Mesenchymal stem cell (in vitro differentiated cells and primary cell): ENCODE measurements at regions not wholly inside any gene's neighbourhood (a gene's known extent, or its start where the extent isn't known, plus 50 kb on each side); places are given as distances from the start of the nearest gene placed in this dataset.

Experiments
- DNase-seq: peaks from one replicate; pipeline ENCODE4 v3.0.0-alpha.2; 2013
- H2AFZ ChIP-seq: one replicate; pipeline ENCODE4 v1.6.1; 2013; ENCODE audit warnings: low read depth, mild to moderate bottlenecking, control low read depth, inconsistent platforms, low read length, moderate library complexity
- H2AK5ac ChIP-seq: 2 replicates; pipeline ENCODE4 v1.6.1; 2013; ENCODE audit warnings: low read length, moderate library complexity, mild to moderate bottlenecking, inconsistent platforms; ENCODE audit not compliant: severe bottlenecking
- H2BK120ac ChIP-seq: one replicate; pipeline ENCODE4 v1.6.1; 2013; ENCODE audit warnings: low read depth, mild to moderate bottlenecking, inconsistent platforms, low read length, moderate library complexity
- H2BK12ac ChIP-seq, 2 experiments: one replicate each; pipeline ENCODE4 v1.6.1; 2013; ENCODE audit warnings: inconsistent platforms in 2 of 2, low read length in 2 of 2, mild to moderate bottlenecking in 2 of 2, moderate library complexity in 2 of 2, control low read depth in 1 of 2
- H2BK15ac ChIP-seq: one replicate; pipeline ENCODE4 v1.6.1; 2013; ENCODE audit warnings: mild to moderate bottlenecking, low read depth, inconsistent platforms; ENCODE audit not compliant: poor library complexity, severe bottlenecking
- H2BK5ac ChIP-seq: 2 replicates; pipeline ENCODE4 v1.6.1; 2013; ENCODE audit warnings: low read depth, mild to moderate bottlenecking, low read length, control low read depth, inconsistent platforms; ENCODE audit not compliant: poor library complexity, severe bottlenecking
- H3K14ac ChIP-seq, 2 experiments: one replicate each; pipeline ENCODE4 v1.6.1; 2013; ENCODE audit warnings: inconsistent platforms in 2 of 2, low read length in 2 of 2, control low read depth in 1 of 2, mild to moderate bottlenecking in 1 of 2, moderate library complexity in 1 of 2
- H3K18ac ChIP-seq, 2 experiments: one replicate each; pipeline ENCODE4 v1.6.1; 2013; ENCODE audit warnings: inconsistent platforms in 2 of 2, low read length in 2 of 2, control low read depth in 1 of 2, low read depth in 1 of 2, mild to moderate bottlenecking in 1 of 2
- H3K23ac ChIP-seq, 2 experiments: one replicate each; pipeline ENCODE4 v1.6.1; 2013; ENCODE audit warnings: inconsistent platforms in 2 of 2, low read length in 2 of 2, mild to moderate bottlenecking in 2 of 2, moderate library complexity in 2 of 2, control low read depth in 1 of 2
- H3K27ac ChIP-seq: 2 replicates; pipeline ENCODE4 v1.5.1; 2013; ENCODE audit warnings: mild to moderate bottlenecking, moderate library complexity, low read length, control low read depth, inconsistent platforms; ENCODE audit not compliant: poor library complexity, severe bottlenecking
- H3K27me3 ChIP-seq, 2 experiments: 2 replicates each; pipeline versions ENCODE4 v1.6.1 to v1.7.0; 2013; ENCODE audit warnings: low read length in 2 of 2, mild to moderate bottlenecking in 2 of 2, moderate library complexity in 2 of 2, control low read depth in 1 of 2, inconsistent platforms in 1 of 2; ENCODE audit not compliant: control insufficient read depth in 1 of 2, insufficient read depth in 1 of 2
- H3K36me3 ChIP-seq, 2 experiments: 2 replicates each; pipeline versions ENCODE4 v1.6.1 to v1.7.0; 2013; ENCODE audit warnings: low read length in 2 of 2, control low read depth in 1 of 2, inconsistent platforms in 1 of 2, low read depth in 1 of 2, mild to moderate bottlenecking in 1 of 2; ENCODE audit not compliant: insufficient read depth in 2 of 2, control insufficient read depth in 1 of 2
- H3K4ac ChIP-seq, 2 experiments: one replicate each; pipeline ENCODE4 v1.6.1; 2013; ENCODE audit warnings: inconsistent platforms in 2 of 2, low read length in 2 of 2, mild to moderate bottlenecking in 2 of 2, moderate library complexity in 2 of 2, control low read depth in 1 of 2, low read depth in 1 of 2
- H3K4me1 ChIP-seq: 2 replicates; pipeline ENCODE4 v1.6.1; 2013; ENCODE audit warnings: low read depth, low read length, control low read depth; ENCODE audit not compliant: control insufficient read depth, insufficient read depth
- H3K4me2 ChIP-seq: 2 replicates; pipeline ENCODE4 v1.6.1; 2013; ENCODE audit warnings: low read length, mild to moderate bottlenecking, inconsistent platforms; ENCODE audit not compliant: poor library complexity, severe bottlenecking
- H3K4me3 ChIP-seq, 2 experiments: 2 replicates each; pipeline versions ENCODE4 v1.5.1 to v1.7.0; 2013; ENCODE audit warnings: low read length in 2 of 2, mild to moderate bottlenecking in 2 of 2, control low read depth in 1 of 2, low read depth in 1 of 2; ENCODE audit not compliant: insufficient read depth in 1 of 2
- H3K79me1 ChIP-seq: replicated peaks from 2 replicates; pipeline ENCODE4 v1.6.1; 2013; ENCODE audit warnings: mild to moderate bottlenecking, control low read depth, low read length, inconsistent platforms; ENCODE audit not compliant: poor library complexity, severe bottlenecking
- H3K9ac ChIP-seq: 2 replicates; pipeline ENCODE4 v1.7.0; 2013; ENCODE audit warnings: mild to moderate bottlenecking, low read length, moderate library complexity
- H3K9me3 ChIP-seq: 2 replicates; pipeline ENCODE4 v1.7.0; 2013; ENCODE audit warnings: mild to moderate bottlenecking, low read length; ENCODE audit not compliant: control insufficient read depth
- H4K8ac ChIP-seq: one replicate; pipeline ENCODE4 v1.6.1; 2013; ENCODE audit warnings: inconsistent platforms, mild to moderate bottlenecking, low read length, moderate library complexity
- H4K91ac ChIP-seq: one replicate; pipeline ENCODE4 v1.6.1; 2013; ENCODE audit warnings: mild to moderate bottlenecking, low read length, inconsistent platforms
- WGBS: methylation state at CpG from one replicate; pipeline ENCODE4 v1.1.7; 2013; ENCODE audit warnings: mixed read lengths; 5-methylcytosine and 5-hydroxymethylcytosine counted together

DNA sequence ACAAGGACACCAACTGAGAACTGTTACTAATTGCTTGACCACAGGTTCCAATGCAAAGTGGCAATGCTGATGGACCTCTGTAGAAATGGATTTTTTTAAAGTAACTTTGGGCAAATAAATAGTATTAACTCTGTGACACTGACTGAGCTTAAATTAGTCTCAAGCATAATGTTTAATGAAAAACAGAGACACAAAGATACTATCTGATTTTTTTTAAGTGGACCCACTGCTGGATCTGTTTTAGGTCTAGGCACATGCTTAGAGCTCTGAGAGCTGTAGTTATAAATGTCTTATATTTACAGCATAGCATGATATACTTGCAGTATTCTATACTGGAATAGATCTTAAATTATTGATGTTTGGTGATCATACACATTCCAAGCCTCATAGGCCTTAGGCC lies 481.6 kb upstream of the LRRC7 start:
- no peak overlapping the region for H3K14ac ChIP-seq
- H2AK5ac ChIP-seq = no peak overlapping the region
- no peak overlapping the region for H3K9ac ChIP-seq
- no peak overlapping the region for H3K18ac ChIP-seq
- peaks cover 3% of the 10 kb centered on the region for H3K9me3 ChIP-seq
- no peaks in the 10 kb centered on the region for H3K36me3 ChIP-seq
- H3K4me1 ChIP-seq = no peaks in the 10 kb centered on the region
- H3K27ac ChIP-seq = no peak overlapping the region
- no peak overlapping the region for H2BK120ac ChIP-seq
- H2BK15ac ChIP-seq = no peak overlapping the region
- H3K27me3 ChIP-seq = no peaks in the 10 kb centered on the region
- no peak overlapping the region for H2BK12ac ChIP-seq
- no peak for DNase-seq
- H3K4ac ChIP-seq = no peak overlapping the region
- no peak overlapping the region for H2BK5ac ChIP-seq
- H3K4me2 ChIP-seq = no peak overlapping the region
- H4K8ac ChIP-seq = no peak overlapping the region
- H3K79me1 ChIP-seq = no peaks in the 10 kb centered on the region
- H4K91ac ChIP-seq = no peak overlapping the region
- no peak overlapping the region for H3K23ac ChIP-seq
- no peak overlapping the region for H3K4me3 ChIP-seq
- no peak overlapping the region for H2AFZ ChIP-seq

DNA sequence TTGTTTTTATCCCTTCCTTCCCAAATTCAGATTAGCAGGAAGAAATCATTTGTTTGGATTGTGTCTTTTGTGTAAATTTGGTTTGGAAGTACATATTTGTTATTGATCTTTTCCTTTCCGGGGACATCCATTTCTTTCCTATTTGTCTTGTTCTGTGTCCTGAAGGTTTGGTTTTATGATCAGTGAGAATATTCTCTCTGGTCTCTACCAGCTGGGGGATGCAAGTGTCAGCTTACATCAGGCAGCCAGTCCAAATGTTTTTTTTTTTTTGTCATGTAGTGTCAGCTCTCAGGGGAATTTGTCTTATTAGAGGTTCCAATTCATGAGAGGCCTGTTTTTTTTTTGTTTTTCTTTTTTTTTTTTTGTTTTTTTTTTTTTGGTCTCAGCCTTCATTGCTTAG lies 479.2 kb upstream of the LRRC7 start:
- DNase-seq = no peak
- Histone ChIP-seq H3K79me1 (no peaks in the 10 kb centered on the region), H2AK5ac (no peak overlapping the region), H3K9me3 (peaks cover 3% of the 10 kb centered on the region), H2AFZ (no peak overlapping the region), H2BK120ac (no peak overlapping the region), H3K27ac (no peak overlapping the region), H3K4me2 (no peak overlapping the region), H3K9ac (no peak overlapping the region), H3K23ac (no peak overlapping the region), H3K4me3 (no peak overlapping the region), H3K4ac (no peak overlapping the region), H4K91ac (no peak overlapping the region), H2BK12ac (no peak overlapping the region), H3K27me3 (no peaks in the 10 kb centered on the region), H3K4me1 (no peaks in the 10 kb centered on the region), H2BK5ac (no peak overlapping the region), H2BK15ac (no peak overlapping the region), H3K18ac (no peak overlapping the region), H3K14ac (no peak overlapping the region), H3K36me3 (no peaks in the 10 kb centered on the region), H4K8ac (no peak overlapping the region)
- WGBS = 95% methylated on average over 1 of the region's 1 CpG

DNA sequence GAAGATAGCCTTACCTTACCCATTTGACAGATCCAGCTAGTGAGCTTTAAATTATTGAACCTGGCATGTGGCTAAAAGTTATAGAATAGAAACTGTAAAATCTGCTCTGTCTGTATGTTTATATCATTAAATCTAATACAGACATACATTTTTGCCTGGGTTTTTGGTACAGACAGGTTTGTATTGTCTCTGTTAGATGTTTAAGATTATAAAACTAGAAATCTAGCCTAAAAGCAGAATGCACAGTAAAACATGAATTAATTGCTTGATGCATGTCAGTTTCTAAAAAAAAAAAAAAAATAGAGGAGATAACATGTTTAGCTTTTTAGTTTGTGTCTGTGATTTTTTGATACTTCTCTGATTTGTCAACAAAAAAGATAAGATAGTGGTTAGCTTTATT lies 477.6 kb upstream of the LRRC7 start:
- Histone ChIP-seq H2BK5ac (no peak overlapping the region), H3K23ac (no peak overlapping the region), H3K18ac (no peak overlapping the region), H4K8ac (no peak overlapping the region), H3K36me3 (no peaks in the 10 kb centered on the region), H2AFZ (no peak overlapping the region), H3K4me2 (no peak overlapping the region), H2BK12ac (no peak overlapping the region), H3K27ac (no peak overlapping the region), H3K4me3 (no peak overlapping the region), H3K14ac (no peak overlapping the region), H3K27me3 (no peaks in the 10 kb centered on the region), H3K4me1 (no peaks in the 10 kb centered on the region), H2AK5ac (no peak overlapping the region), H3K9me3 (peaks cover 3% of the 10 kb centered on the region), H4K91ac (no peak overlapping the region), H2BK15ac (no peak overlapping the region), H3K79me1 (no peaks in the 10 kb centered on the region), H3K9ac (no peak overlapping the region), H3K4ac (no peak overlapping the region), H2BK120ac (no peak overlapping the region)
- no peak for DNase-seq

DNA sequence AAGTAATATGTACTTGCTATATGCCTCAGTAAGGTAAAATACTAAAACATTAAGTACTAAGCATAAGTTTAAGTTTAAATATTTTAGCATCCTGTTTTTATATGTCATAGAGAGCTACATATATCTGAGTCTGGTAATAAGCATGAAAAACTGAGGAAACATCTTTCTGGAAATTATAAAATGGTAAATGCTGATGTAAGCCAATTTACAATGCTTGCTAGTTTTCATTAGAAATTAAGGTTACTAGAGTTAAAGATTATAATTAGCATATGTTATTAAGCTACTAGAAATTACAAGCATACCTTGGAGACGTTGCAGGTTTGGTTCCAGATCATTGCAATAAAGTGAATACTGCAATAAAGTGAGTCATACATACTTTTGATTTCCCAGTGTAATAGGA lies 477.0 kb upstream of the LRRC7 start:
- Histone ChIP-seq H2BK15ac (no peak overlapping the region), H3K9ac (no peak overlapping the region), H2BK5ac (no peak overlapping the region), H3K27ac (no peak overlapping the region), H2BK120ac (no peak overlapping the region), H3K36me3 (no peaks in the 10 kb centered on the region), H3K14ac (no peak overlapping the region), H3K9me3 (peaks cover 3% of the 10 kb centered on the region), H2AK5ac (no peak overlapping the region), H3K4me1 (no peaks in the 10 kb centered on the region), H3K79me1 (no peaks in the 10 kb centered on the region), H3K27me3 (no peaks in the 10 kb centered on the region), H3K18ac (no peak overlapping the region), H2BK12ac (no peak overlapping the region), H3K23ac (no peak overlapping the region), H4K8ac (no peak overlapping the region), H3K4me3 (no peak overlapping the region), H2AFZ (no peak overlapping the region), H3K4ac (no peak overlapping the region), H4K91ac (no peak overlapping the region), H3K4me2 (no peak overlapping the region)
- no peak for DNase-seq
- 100% methylated on average over 1 of the region's 1 CpG for WGBS
